Fibroblast of pulmonary artery (primary cell): ENCODE measurements at regions not wholly inside any gene's neighbourhood (a gene's known extent, or its start where the extent isn't known, plus 50 kb on each side); places are given as distances from the start of the nearest gene placed in this dataset.

Experiments used
- DNase-seq: peaks from one replicate; pipeline ENCODE4 v3.0.0-alpha.2; 2010; ENCODE audit warnings: low read depth
- H3K4me3 ChIP-seq: replicated peaks from 2 replicates; pipeline ENCODE4 v1.5.1; 2011; ENCODE audit warnings: low read depth, mild to moderate bottlenecking, control low read depth, low read length, moderate library complexity
- TF ChIP-seq, protein P1 (sequence below): IDR thresholded peaks from 2 replicates; pipeline ENCODE4 v1.5.1; 2011; ENCODE audit warnings: mild to moderate bottlenecking, control low read depth, low read length, inconsistent platforms; ENCODE audit errors: missing control alignments

DNA sequence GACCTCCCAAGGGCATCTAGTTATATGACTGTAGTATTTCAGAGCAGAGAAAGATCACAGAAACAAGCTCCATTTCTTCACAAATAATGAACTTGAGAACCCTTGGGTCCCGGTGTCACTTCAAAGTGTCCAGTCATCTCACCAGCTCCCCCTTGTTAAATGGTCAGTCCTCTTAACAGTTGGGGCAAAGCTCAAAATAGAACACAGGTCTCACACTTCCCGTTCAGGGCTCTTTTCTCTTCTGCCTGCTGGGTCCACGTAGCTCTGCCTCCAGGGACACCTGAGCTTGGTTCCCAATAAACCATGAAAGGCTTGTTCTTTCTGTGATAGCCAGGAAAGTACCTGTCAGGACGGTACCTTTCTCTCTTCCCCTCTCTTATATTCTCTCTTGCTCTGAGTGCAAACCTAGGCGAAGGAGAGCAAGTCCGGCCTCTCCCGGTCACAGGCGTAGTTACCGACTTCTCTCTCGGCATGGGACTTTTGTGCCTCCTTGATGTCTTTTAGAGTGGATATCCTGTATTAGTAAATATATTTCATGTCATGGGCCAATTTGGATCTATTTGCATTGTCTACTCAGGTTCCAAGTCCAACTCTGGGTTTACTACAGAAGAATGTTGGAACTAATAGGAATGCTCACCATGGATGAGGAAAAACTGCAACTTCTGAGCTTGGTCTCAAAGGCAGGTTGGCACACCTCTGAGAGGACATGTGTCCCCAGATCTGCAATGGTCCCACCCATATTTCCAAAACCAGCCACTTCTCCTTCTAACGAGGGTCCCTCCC lies 118.8 kb upstream of the PARP11 start:
- TF ChIP-seq, protein P1, sequence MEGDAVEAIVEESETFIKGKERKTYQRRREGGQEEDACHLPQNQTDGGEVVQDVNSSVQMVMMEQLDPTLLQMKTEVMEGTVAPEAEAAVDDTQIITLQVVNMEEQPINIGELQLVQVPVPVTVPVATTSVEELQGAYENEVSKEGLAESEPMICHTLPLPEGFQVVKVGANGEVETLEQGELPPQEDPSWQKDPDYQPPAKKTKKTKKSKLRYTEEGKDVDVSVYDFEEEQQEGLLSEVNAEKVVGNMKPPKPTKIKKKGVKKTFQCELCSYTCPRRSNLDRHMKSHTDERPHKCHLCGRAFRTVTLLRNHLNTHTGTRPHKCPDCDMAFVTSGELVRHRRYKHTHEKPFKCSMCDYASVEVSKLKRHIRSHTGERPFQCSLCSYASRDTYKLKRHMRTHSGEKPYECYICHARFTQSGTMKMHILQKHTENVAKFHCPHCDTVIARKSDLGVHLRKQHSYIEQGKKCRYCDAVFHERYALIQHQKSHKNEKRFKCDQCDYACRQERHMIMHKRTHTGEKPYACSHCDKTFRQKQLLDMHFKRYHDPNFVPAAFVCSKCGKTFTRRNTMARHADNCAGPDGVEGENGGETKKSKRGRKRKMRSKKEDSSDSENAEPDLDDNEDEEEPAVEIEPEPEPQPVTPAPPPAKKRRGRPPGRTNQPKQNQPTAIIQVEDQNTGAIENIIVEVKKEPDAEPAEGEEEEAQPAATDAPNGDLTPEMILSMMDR, result no peak
- no peak for DNase-seq
- H3K4me3 ChIP-seq, result no peak overlapping the region

GRCh38 chr12:3990501-3991280 lies 117.5 kb upstream of the PARP11 start:
- DNase-seq, result no peak
- TF ChIP-seq, protein P1, result no peak
- no peak overlapping the region for H3K4me3 ChIP-seq

GRCh38 chr12:3989218-3989550 lies 116.0 kb upstream of the PARP11 start:
- TF ChIP-seq, protein P1, result no peak
- DNase-seq, result no peak
- H3K4me3 ChIP-seq, result no peak overlapping the region

GRCh38 chr12:3988519-3989217 lies 115.5 kb upstream of the PARP11 start:
- no peak for DNase-seq
- TF ChIP-seq, protein P1, result no peak
- no peak overlapping the region for H3K4me3 ChIP-seq

GRCh38 chr12:3987571-3987970 lies 114.4 kb upstream of the PARP11 start:
- H3K4me3 ChIP-seq, result no peak overlapping the region
- no peak for DNase-seq
- TF ChIP-seq, protein P1, result no peak

DNA sequence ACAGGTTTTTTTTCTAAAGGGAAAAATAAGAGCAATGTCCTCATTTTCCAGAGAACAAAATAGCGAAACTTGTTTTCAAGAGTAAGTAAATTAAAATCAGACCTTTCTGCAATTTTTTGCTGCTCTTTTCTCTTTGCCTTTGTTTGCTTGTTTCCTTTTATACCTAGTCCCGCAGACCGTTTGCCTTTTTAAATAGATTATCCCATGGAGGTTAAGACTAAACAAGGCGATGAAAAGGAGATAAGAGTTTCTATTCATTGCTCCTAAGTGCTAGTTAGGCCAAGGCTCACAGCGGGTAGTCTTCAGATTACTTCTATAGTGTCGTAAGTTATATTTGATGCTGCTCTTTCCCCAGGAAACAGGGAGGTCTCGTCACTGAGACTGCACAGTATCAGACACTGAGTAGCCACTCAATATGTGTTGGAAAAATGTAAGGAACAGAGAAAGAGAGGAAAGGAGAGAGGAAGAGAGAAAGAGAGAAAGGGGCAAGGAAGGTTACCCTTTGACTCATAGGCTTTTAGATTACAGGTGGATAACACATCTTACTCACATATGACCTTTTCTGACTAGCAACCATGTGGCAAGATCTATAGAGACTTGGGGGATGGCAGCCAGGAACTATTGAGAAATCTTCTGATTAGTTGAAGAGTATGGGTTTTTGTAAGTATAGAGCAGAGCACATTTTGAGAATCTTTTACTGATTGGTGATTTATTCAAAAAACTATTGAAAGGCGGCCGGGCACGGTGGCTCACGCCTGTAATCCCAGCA lies 107.5 kb upstream of the PARP11 start:
- DNase-seq, result no peak
- TF ChIP-seq, protein P1, result no peak
- no peak overlapping the region for H3K4me3 ChIP-seq
